ENCODE measurements at regions not wholly inside any gene's neighbourhood (a gene's known extent, or its start where the extent isn't known, plus 50 kb on each side); places are given as distances from the start of the nearest gene placed in this dataset.

- Histone ChIP-seq H4K5ac (ENCODE audit: low read depth, low read length) (no peak overlapping the region), H3K56ac (ENCODE audit: extremely low read depth, insufficient read depth, low read length) (no peak overlapping the region), H2AFZ (replicated peaks; ENCODE audit: low read length, poor library complexity) (no peak overlapping the region), H3K79me1 (ENCODE audit: low read depth in 1 of 2, low read length in 2 of 2) (no peaks in the 10 kb centered on the region), H3K4ac (ENCODE audit: low read depth, low read length) (no peak overlapping the region), H2BK15ac (ENCODE audit: low read depth, low read length) (no peak overlapping the region), H2BK20ac (ENCODE audit: low read depth, low read length) (no peak overlapping the region), H3K27ac (ENCODE audit: insufficient read depth, low read length) (no peak overlapping the region), H3K18ac (ENCODE audit: low read depth, low read length) (no peak overlapping the region), H2BK5ac (ENCODE audit: low read depth, low read length, poor library complexity, severe bottlenecking) (no peak overlapping the region), H2AK9ac (replicated peaks; ENCODE audit: low read depth, low read length, poor library complexity) (no peak overlapping the region), H3K9ac (ENCODE audit: low read depth, low read length) (no peak overlapping the region), H3K23ac (ENCODE audit: low read depth, low read length) (no peak overlapping the region), H4K91ac (ENCODE audit: insufficient read depth, low read depth, low read length) (no peak overlapping the region), H3K9me1 (ENCODE audit: insufficient read depth, low read length) (no peaks in the 10 kb centered on the region; the same call in 1 of the 2 replicates), H4K8ac (ENCODE audit: low read depth in 2 of 2, low read length in 2 of 2) (no peak overlapping the region), H4K20me1 (ENCODE audit: insufficient read depth, low read length) (no peaks in the 10 kb centered on the region), H3K9me3 (ENCODE audit: control insufficient read depth, insufficient read depth, low read length) (no peaks in the 10 kb centered on the region), H2AK5ac (ENCODE audit: low read depth, low read length) (no peak overlapping the region), H3K4me1 (ENCODE audit: control insufficient read depth, insufficient read depth, low read length) (no peaks in the 10 kb centered on the region), H3K27me3 (ENCODE audit: control insufficient read depth, insufficient read depth, low read length) (peaks cover 3% of the 10 kb centered on the region), H3K4me3 (ENCODE audit: insufficient read depth, low read depth, low read length) (no peak overlapping the region), H2BK120ac (ENCODE audit: low read depth, low read length) (no peak overlapping the region), H3K36me3 (ENCODE audit: control insufficient read depth, insufficient read depth, low read length) (no peaks in the 10 kb centered on the region), H3K14ac (replicated peaks; ENCODE audit: low read depth, low read length) (no peak overlapping the region), H3K4me2 (ENCODE audit: low read depth, low read length) (no peak overlapping the region)
- intact Hi-C loops (cut with micrococcal nuclease) = no loop called here
- ATAC-seq (ENCODE audit: low read depth) (no peak), DNase-seq (no peak)
- ChIA-PET CTCF (no interaction called here), POLR2A (ENCODE audit: unreplicated experiment) (no interaction called here)
- WGBS, 2 experiments (ENCODE audit: extremely low coverage in 2 of 2, insufficient read length in 1 of 2) = no CpG with 5 or more reads among the region's 8 CpGs
- dilution Hi-C loops (cut with HindIII; ENCODE audit: low sequenced_read_pairs, unreplicated experiment) = no loop called here
- in situ Hi-C loops (cut with MboI; ENCODE audit: low sequenced_read_pairs) = no loop called here
- BruUV-seq (replicated peaks) = no TSS peak
- no peak for TF ChIP-seq RAD21 (IDR thresholded peaks at IDR 0.05; ENCODE audit: low read length)
- no peak for TF ChIP-seq ELK1 (IDR thresholded peaks at IDR 0.05; ENCODE audit: borderline replicate concordance, low read depth, low read length)
- no peak for TF ChIP-seq FOS (IDR thresholded peaks at IDR 0.05; ENCODE audit: low read depth, low read length)
- no peak for TF ChIP-seq MAZ (IDR thresholded peaks at IDR 0.05; ENCODE audit: borderline replicate concordance, low read depth, low read length)
Observed at GRCh38 chr9:550333-550732, 291.2 kb upstream of the DMRT1 start.

Measured in IMR-90 (cell line).